ENCODE measurements at regions not wholly inside any gene's neighbourhood (a gene's known extent, or its start where the extent isn't known, plus 50 kb on each side); places are given as distances from the start of the nearest gene placed in this dataset.

GRCh38 chr10:43728425-43728824 lies 79.7 kb upstream of the ZNF32 start:
- no peaks in the 10 kb centered on the region for H3K4me1 Mint-ChIP-seq
- peaks cover 18 to 43% of the 10 kb centered on the region in 2 donors for H3K9me3 Mint-ChIP-seq
- ATAC-seq = no peak

GRCh38 chr10:43727935-43728334 lies 79.3 kb upstream of the ZNF32 start:
- no peak overlapping the region for H3K4me3 Mint-ChIP-seq
- ATAC-seq = no peak

More at GRCh38 chr10:43728425-43728824, 79.7 kb upstream of the ZNF32 start:
- DNase-seq = no peak
- H3K27me3 Mint-ChIP-seq = no peaks in the 10 kb centered on the region
- no peak overlapping the region for H3K27ac Mint-ChIP-seq
- no peak overlapping the region for H3K4me3 Mint-ChIP-seq

GRCh38 chr10:43715334-43715733 lies 66.7 kb upstream of the ZNF32 start:
- Mint-ChIP-seq H3K4me3 (no peak overlapping the region), H3K9me3 (peaks cover 18 to 22% of the 10 kb centered on the region in 2 donors), H3K4me1 (no peaks in the 10 kb centered on the region), H3K27ac (no peak overlapping the region), H3K27me3 (peaks cover 18% of the 10 kb centered on the region)
- ATAC-seq (no peak), DNase-seq (no peak)

More at GRCh38 chr10:43727935-43728334, 79.3 kb upstream of the ZNF32 start:
- Mint-ChIP-seq H3K27me3 (no peaks in the 10 kb centered on the region), H3K4me1 (no peaks in the 10 kb centered on the region), H3K9me3 (peaks cover 18 to 43% of the 10 kb centered on the region in 2 donors), H3K27ac (no peak overlapping the region)
- no peak for DNase-seq

- H3K9me3 Mint-ChIP-seq = peaks cover 4 to 5% of the 10 kb centered on the region in 2 donors
- no peak overlapping the region for H3K4me3 Mint-ChIP-seq
- ATAC-seq (no peak), DNase-seq (no peak)
- no peaks in the 10 kb centered on the region for H3K4me1 Mint-ChIP-seq
- H3K27ac Mint-ChIP-seq = no peak overlapping the region
- H3K27me3 Mint-ChIP-seq = no peaks in the 10 kb centered on the region
Measured at GRCh38 chr10:43712821-43713584, 64.3 kb upstream of the ZNF32 start.

GRCh38 chr10:43710772-43711471 lies 62.2 kb upstream of the ZNF32 start:
- no peak for ATAC-seq
- DNase-seq = no peak
- H3K27ac Mint-ChIP-seq = peak overlapping the region in 1 of 2 donors; percentile 1
- no peak overlapping the region for H3K4me3 Mint-ChIP-seq
- H3K27me3 Mint-ChIP-seq = no peaks in the 10 kb centered on the region
- no peaks in the 10 kb centered on the region for H3K4me1 Mint-ChIP-seq
- H3K9me3 Mint-ChIP-seq = no peaks in the 10 kb centered on the region

GRCh38 chr10:43708262-43708661 lies 59.6 kb upstream of the ZNF32 start:
- Mint-ChIP-seq H3K4me1 (no peaks in the 10 kb centered on the region), H3K9me3 (no peaks in the 10 kb centered on the region), H3K27ac (no peak overlapping the region), H3K27me3 (no peaks in the 10 kb centered on the region), H3K4me3 (no peak overlapping the region)
- no peak for ATAC-seq
- DNase-seq = no peak

GRCh38 chr10:43707770-43708169 lies 59.1 kb upstream of the ZNF32 start:
- ATAC-seq (no peak), DNase-seq (no peak)
- no peak overlapping the region for H3K4me3 Mint-ChIP-seq
- H3K27ac Mint-ChIP-seq = no peak overlapping the region
- H3K9me3 Mint-ChIP-seq = no peaks in the 10 kb centered on the region
- H3K4me1 Mint-ChIP-seq = no peaks in the 10 kb centered on the region
- no peaks in the 10 kb centered on the region for H3K27me3 Mint-ChIP-seq

- H3K27ac Mint-ChIP-seq = no peak overlapping the region
- no peak overlapping the region for H3K4me3 Mint-ChIP-seq
- ATAC-seq = no peak
Measured at GRCh38 chr10:43706166-43706565, 57.5 kb upstream of the ZNF32 start.

GRCh38 chr10:43703286-43703685 lies 54.6 kb upstream of the ZNF32 start:
- H3K27me3 Mint-ChIP-seq = no peaks in the 10 kb centered on the region
- H3K4me1 Mint-ChIP-seq = no peaks in the 10 kb centered on the region
- ATAC-seq (no peak), DNase-seq (no peak)
- no peaks in the 10 kb centered on the region for H3K9me3 Mint-ChIP-seq
- H3K4me3 Mint-ChIP-seq = no peak overlapping the region
- peak overlapping the region in 1 of 2 donors; percentile 84 for H3K27ac Mint-ChIP-seq

More at GRCh38 chr10:43706166-43706565, 57.5 kb upstream of the ZNF32 start:
- Mint-ChIP-seq H3K27me3 (no peaks in the 10 kb centered on the region), H3K9me3 (no peaks in the 10 kb centered on the region), H3K4me1 (no peaks in the 10 kb centered on the region)
- DNase-seq = no peak

- Mint-ChIP-seq H3K9me3 (no peaks in the 10 kb centered on the region), H3K27ac (peak overlapping the region in 1 of 2 donors; percentile 55), H3K27me3 (no peaks in the 10 kb centered on the region), H3K4me3 (no peak overlapping the region), H3K4me1 (no peaks in the 10 kb centered on the region)
- DNase-seq (no peak), ATAC-seq (no peak)
Measured at GRCh38 chr10:43702936-43703281, 54.2 kb upstream of the ZNF32 start.

- Mint-ChIP-seq H3K27ac (no peak overlapping the region), H3K4me1 (no peaks in the 10 kb centered on the region)
- no peak for ATAC-seq
Measured at GRCh38 chr10:43702213-43702935, 53.7 kb upstream of the ZNF32 start.

GRCh38 chr10:43701295-43701694 lies 52.6 kb upstream of the ZNF32 start:
- H3K4me3 Mint-ChIP-seq = no peak overlapping the region
- H3K9me3 Mint-ChIP-seq = no peaks in the 10 kb centered on the region
- H3K4me1 Mint-ChIP-seq = no peaks in the 10 kb centered on the region
- DNase-seq (no peak), ATAC-seq (no peak)
- H3K27me3 Mint-ChIP-seq = no peaks in the 10 kb centered on the region
- H3K27ac Mint-ChIP-seq = no peak overlapping the region

More at GRCh38 chr10:43702213-43702935, 53.7 kb upstream of the ZNF32 start:
- no peak for DNase-seq
- Mint-ChIP-seq H3K9me3 (no peaks in the 10 kb centered on the region), H3K27me3 (no peaks in the 10 kb centered on the region), H3K4me3 (no peak overlapping the region)

GRCh38 chr10:43700306-43700705 lies 51.6 kb upstream of the ZNF32 start:
- no peaks in the 10 kb centered on the region for H3K27me3 Mint-ChIP-seq
- DNase-seq = no peak

GRCh38 chr10:43699516-43699915 lies 50.8 kb upstream of the ZNF32 start:
- Mint-ChIP-seq H3K4me1 (no peaks in the 10 kb centered on the region), H3K27ac (no peak overlapping the region), H3K27me3 (no peaks in the 10 kb centered on the region), H3K4me3 (no peak overlapping the region), H3K9me3 (no peaks in the 10 kb centered on the region)
- no peak for ATAC-seq
- DNase-seq = no peak

More at GRCh38 chr10:43700306-43700705, 51.6 kb upstream of the ZNF32 start:
- Mint-ChIP-seq H3K9me3 (no peaks in the 10 kb centered on the region), H3K4me1 (no peaks in the 10 kb centered on the region), H3K4me3 (no peak overlapping the region), H3K27ac (no peak overlapping the region)
- no peak for ATAC-seq
